GM13977 (cell line): ENCODE measurements at regions not wholly inside any gene's neighbourhood (a gene's known extent, or its start where the extent isn't known, plus 50 kb on each side); places are given as distances from the start of the nearest gene placed in this dataset.

ENCODE experiments used
- DNase-seq: peaks from one replicate; pipeline ENCODE4 v3.0.0; 2012; ENCODE audit warnings: low spot score
- CTCF ChIP-seq: IDR thresholded peaks from 2 replicates; pipeline ENCODE4 v1.5.1; 2012; ENCODE audit warnings: mild to moderate bottlenecking, control low read depth; ENCODE audit not compliant: insufficient read depth; ENCODE audit errors: extremely low read depth, missing control alignments
- in situ Hi-C: fragments of 300-500 bp; cut with MboI; formaldehyde crosslinking; loops from one replicate; pipeline ENCODE4 v1.12.0; 2022; ENCODE audit warnings: low sequenced_read_pairs, low pct_unique_long_range_greater_than_20kb, mixed read lengths, inconsistent platforms; ENCODE audit not compliant: unreplicated experiment

GRCh38 chr3:76869726-76870384 lies 170.0 kb upstream of the ROBO2 start:
- DNase-seq: no peak
- TF ChIP-seq CTCF: no peak
- in situ Hi-C loops: no loop called here

GRCh38 chr3:76871655-76872054 lies 168.2 kb upstream of the ROBO2 start:
- DNase-seq: no peak
- TF ChIP-seq CTCF: no peak
- in situ Hi-C loops: no loop called here

GRCh38 chr3:76872999-76873398 lies 166.9 kb upstream of the ROBO2 start:
- no peak for TF ChIP-seq CTCF
- in situ Hi-C loops: no loop called here
- no peak for DNase-seq

- no peak for DNase-seq
- in situ Hi-C loops: no loop called here
- no peak for TF ChIP-seq CTCF
Observed at GRCh38 chr3:76873532-76874242, 166.2 kb upstream of the ROBO2 start.

- TF ChIP-seq CTCF: no peak
- DNase-seq: no peak
- in situ Hi-C loops: no loop called here
Observed at GRCh38 chr3:76879959-76880358, 159.9 kb upstream of the ROBO2 start.

GRCh38 chr3:76886761-76887500 lies 153.0 kb upstream of the ROBO2 start:
- no peak for TF ChIP-seq CTCF
- in situ Hi-C loops: no loop called here
- no peak for DNase-seq
